ENCODE measurements at regions not wholly inside any gene's neighbourhood (a gene's known extent, or its start where the extent isn't known, plus 50 kb on each side); places are given as distances from the start of the nearest gene placed in this dataset.

GRCh38 chr4:18756671-18757070, 735.1 kb upstream of the LCORL start:
- TF ChIP-seq, protein P1, sequence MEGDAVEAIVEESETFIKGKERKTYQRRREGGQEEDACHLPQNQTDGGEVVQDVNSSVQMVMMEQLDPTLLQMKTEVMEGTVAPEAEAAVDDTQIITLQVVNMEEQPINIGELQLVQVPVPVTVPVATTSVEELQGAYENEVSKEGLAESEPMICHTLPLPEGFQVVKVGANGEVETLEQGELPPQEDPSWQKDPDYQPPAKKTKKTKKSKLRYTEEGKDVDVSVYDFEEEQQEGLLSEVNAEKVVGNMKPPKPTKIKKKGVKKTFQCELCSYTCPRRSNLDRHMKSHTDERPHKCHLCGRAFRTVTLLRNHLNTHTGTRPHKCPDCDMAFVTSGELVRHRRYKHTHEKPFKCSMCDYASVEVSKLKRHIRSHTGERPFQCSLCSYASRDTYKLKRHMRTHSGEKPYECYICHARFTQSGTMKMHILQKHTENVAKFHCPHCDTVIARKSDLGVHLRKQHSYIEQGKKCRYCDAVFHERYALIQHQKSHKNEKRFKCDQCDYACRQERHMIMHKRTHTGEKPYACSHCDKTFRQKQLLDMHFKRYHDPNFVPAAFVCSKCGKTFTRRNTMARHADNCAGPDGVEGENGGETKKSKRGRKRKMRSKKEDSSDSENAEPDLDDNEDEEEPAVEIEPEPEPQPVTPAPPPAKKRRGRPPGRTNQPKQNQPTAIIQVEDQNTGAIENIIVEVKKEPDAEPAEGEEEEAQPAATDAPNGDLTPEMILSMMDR (IDR thresholded peaks at IDR 0.05 in 4 of 5, conservative IDR thresholded peaks at IDR 0.05 in 1 of 5), result no peak
- no peak for TF ChIP-seq POLR2A (IDR thresholded peaks at IDR 0.05)

Data from gastrocnemius medialis (tissue), 4 donors.